ENCODE measurements at regions not wholly inside any gene's neighbourhood (a gene's known extent, or its start where the extent isn't known, plus 50 kb on each side); places are given as distances from the start of the nearest gene placed in this dataset.

GRCh38 chr11:112723676-112724495, 237.3 kb upstream of the NCAM1 start:
- POLR2A ChIA-PET: no interaction called here
- CTCF ChIA-PET: no interaction called here

GRCh38 chr11:112724496-112724790, 236.8 kb upstream of the NCAM1 start:
- ChIA-PET POLR2A (no interaction called here), CTCF (no interaction called here)

- POLR2A ChIA-PET: no interaction called here
- CTCF ChIA-PET: no interaction called here
Measured at GRCh38 chr11:112725636-112726035, 235.6 kb upstream of the NCAM1 start.

- POLR2A ChIA-PET: no interaction called here
- CTCF ChIA-PET: no interaction called here
Measured at GRCh38 chr11:112727341-112727841, 233.8 kb upstream of the NCAM1 start.

- POLR2A ChIA-PET: no interaction called here
- CTCF ChIA-PET: no interaction called here
Measured at GRCh38 chr11:112728288-112728687, 232.9 kb upstream of the NCAM1 start.

GRCh38 chr11:112728716-112729115, 232.5 kb upstream of the NCAM1 start:
- POLR2A ChIA-PET: no interaction called here
- CTCF ChIA-PET: no interaction called here

GRCh38 chr11:112730591-112730990, 230.6 kb upstream of the NCAM1 start:
- ChIA-PET CTCF (no interaction called here), POLR2A (no interaction called here)

- CTCF ChIA-PET: no interaction called here
- POLR2A ChIA-PET: no interaction called here
Measured at GRCh38 chr11:112731538-112731937, 229.7 kb upstream of the NCAM1 start.

GRCh38 chr11:112732031-112732430, 229.2 kb upstream of the NCAM1 start:
- POLR2A ChIA-PET: no interaction called here
- CTCF ChIA-PET: no interaction called here

- POLR2A ChIA-PET: no interaction called here
Measured at GRCh38 chr11:112734207-112734606, 227.0 kb upstream of the NCAM1 start.

GRCh38 chr11:112735470-112735869, 225.8 kb upstream of the NCAM1 start:
- ChIA-PET CTCF (no interaction called here), POLR2A (no interaction called here)

More at GRCh38 chr11:112734207-112734606, 227.0 kb upstream of the NCAM1 start:
- CTCF ChIA-PET: no interaction called here

GRCh38 chr11:112744041-112744440, 217.2 kb upstream of the NCAM1 start:
- ChIA-PET CTCF (no interaction called here), POLR2A (no interaction called here)

GRCh38 chr11:112745973-112746372, 215.2 kb upstream of the NCAM1 start:
- POLR2A ChIA-PET: no interaction called here
- CTCF ChIA-PET: no interaction called here

GRCh38 chr11:112748252-112748651, 213.0 kb upstream of the NCAM1 start:
- POLR2A ChIA-PET: no interaction called here
- CTCF ChIA-PET: no interaction called here

GRCh38 chr11:112748713-112749543, 212.3 kb upstream of the NCAM1 start:
- ChIA-PET CTCF (no interaction called here), POLR2A (no interaction called here)

GRCh38 chr11:112751329-112751728, 209.9 kb upstream of the NCAM1 start:
- POLR2A ChIA-PET: no interaction called here

GRCh38 chr11:112751772-112752171, 209.4 kb upstream of the NCAM1 start:
- ChIA-PET CTCF (no interaction called here), POLR2A (no interaction called here)

More at GRCh38 chr11:112751329-112751728, 209.9 kb upstream of the NCAM1 start:
- CTCF ChIA-PET: no interaction called here

GRCh38 chr11:112752563-112752962, 208.7 kb upstream of the NCAM1 start:
- ChIA-PET POLR2A (no interaction called here), CTCF (no interaction called here)

- CTCF ChIA-PET: no interaction called here
- POLR2A ChIA-PET: no interaction called here
Measured at GRCh38 chr11:112753706-112754105, 207.5 kb upstream of the NCAM1 start.

GRCh38 chr11:112759418-112759817, 201.8 kb upstream of the NCAM1 start:
- ChIA-PET POLR2A (no interaction called here), CTCF (no interaction called here)

GRCh38 chr11:112760396-112761059, 200.7 kb upstream of the NCAM1 start:
- CTCF ChIA-PET: no interaction called here
- POLR2A ChIA-PET: no interaction called here
